Right atrium auricular region (tissue), 2 donors: ENCODE measurements at regions not wholly inside any gene's neighbourhood (a gene's known extent, or its start where the extent isn't known, plus 50 kb on each side); places are given as distances from the start of the nearest gene placed in this dataset.
A peak's percentile ranks its signal among the peaks of the same experiment; 100 is the strongest.

Experiments
- DNase-seq: peaks from one replicate; pipeline ENCODE4 v3.0.0-alpha.2; 2019; ENCODE audit warnings: low spot score
- H3K27ac ChIP-seq, 2 donors: fragments of 200-600 bp; sonication (generic); 1 replicate in 1 of 2; 2 replicates in 1 of 2; pipeline ENCODE4 v1.5.1; 2016 to 2019
- H3K27me3 ChIP-seq, 2 donors: fragments of 200-600 bp; sonication (generic); one replicate each; pipeline versions ENCODE4 v1.5.1 to v1.6.0; 2017 to 2019
- H3K36me3 ChIP-seq: fragments of 200-600 bp; sonication (generic); one replicate; pipeline ENCODE4 v1.5.1; 2016
- H3K4me1 ChIP-seq, 2 donors: fragments of 200-600 bp; sonication (generic); one replicate each; pipeline versions ENCODE4 v1.5.1 to v1.6.0; 2017 to 2019
- H3K4me3 ChIP-seq, 2 donors: fragments of 200-600 bp; sonication (generic); 1 replicate in 1 of 2; 2 replicates in 1 of 2; pipeline ENCODE4 v1.5.1; 2017 to 2019; ENCODE audit warnings: mild to moderate bottlenecking in 1 of 2, moderate library complexity in 1 of 2
- H3K9me3 ChIP-seq, 2 donors: fragments of 200-600 bp; sonication (generic); one replicate each; pipeline ENCODE4 v1.5.1; 2019
- TF ChIP-seq, protein P1 (sequence below), 2 donors: fragments of 200-600 bp; sonication (generic); IDR thresholded peaks; one replicate each; pipeline ENCODE4 v1.5.1; 2019; ENCODE audit warnings: antibody characterized with exemption in 2 of 2

DNA sequence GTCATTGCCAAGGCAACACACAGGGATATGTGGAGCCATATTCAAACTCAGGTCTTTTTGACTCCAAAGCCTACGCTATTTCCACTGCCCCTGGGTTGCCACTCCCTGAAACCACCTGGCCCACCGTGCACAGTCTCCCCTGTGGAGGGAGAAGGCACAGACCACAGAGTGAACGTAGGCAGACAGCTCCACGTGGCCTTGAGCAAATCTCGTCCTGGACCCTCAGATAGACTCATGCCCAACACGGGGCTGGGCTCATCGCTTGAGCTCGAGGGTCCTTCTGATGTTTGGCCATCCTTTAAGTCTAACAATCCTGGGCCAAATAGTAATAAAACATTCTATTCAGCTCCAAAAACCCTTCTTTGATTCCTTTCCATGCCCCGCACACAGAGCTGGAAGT is 72.0 kb downstream of the CPN2 start:
- Histone ChIP-seq H3K9me3 (no peaks in the 10 kb centered on the region), H3K4me3 (no peak overlapping the region), H3K4me1 (peaks cover 0 to 57% of the 10 kb centered on the region in 2 donors), H3K27me3 (no peaks in the 10 kb centered on the region), H3K36me3 (no peaks in the 10 kb centered on the region), H3K27ac (no peak overlapping the region)
- DNase-seq: peak; percentile 46
- TF ChIP-seq, protein P1, sequence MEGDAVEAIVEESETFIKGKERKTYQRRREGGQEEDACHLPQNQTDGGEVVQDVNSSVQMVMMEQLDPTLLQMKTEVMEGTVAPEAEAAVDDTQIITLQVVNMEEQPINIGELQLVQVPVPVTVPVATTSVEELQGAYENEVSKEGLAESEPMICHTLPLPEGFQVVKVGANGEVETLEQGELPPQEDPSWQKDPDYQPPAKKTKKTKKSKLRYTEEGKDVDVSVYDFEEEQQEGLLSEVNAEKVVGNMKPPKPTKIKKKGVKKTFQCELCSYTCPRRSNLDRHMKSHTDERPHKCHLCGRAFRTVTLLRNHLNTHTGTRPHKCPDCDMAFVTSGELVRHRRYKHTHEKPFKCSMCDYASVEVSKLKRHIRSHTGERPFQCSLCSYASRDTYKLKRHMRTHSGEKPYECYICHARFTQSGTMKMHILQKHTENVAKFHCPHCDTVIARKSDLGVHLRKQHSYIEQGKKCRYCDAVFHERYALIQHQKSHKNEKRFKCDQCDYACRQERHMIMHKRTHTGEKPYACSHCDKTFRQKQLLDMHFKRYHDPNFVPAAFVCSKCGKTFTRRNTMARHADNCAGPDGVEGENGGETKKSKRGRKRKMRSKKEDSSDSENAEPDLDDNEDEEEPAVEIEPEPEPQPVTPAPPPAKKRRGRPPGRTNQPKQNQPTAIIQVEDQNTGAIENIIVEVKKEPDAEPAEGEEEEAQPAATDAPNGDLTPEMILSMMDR (IDR thresholded peaks at IDR 0.05): no peak

DNA sequence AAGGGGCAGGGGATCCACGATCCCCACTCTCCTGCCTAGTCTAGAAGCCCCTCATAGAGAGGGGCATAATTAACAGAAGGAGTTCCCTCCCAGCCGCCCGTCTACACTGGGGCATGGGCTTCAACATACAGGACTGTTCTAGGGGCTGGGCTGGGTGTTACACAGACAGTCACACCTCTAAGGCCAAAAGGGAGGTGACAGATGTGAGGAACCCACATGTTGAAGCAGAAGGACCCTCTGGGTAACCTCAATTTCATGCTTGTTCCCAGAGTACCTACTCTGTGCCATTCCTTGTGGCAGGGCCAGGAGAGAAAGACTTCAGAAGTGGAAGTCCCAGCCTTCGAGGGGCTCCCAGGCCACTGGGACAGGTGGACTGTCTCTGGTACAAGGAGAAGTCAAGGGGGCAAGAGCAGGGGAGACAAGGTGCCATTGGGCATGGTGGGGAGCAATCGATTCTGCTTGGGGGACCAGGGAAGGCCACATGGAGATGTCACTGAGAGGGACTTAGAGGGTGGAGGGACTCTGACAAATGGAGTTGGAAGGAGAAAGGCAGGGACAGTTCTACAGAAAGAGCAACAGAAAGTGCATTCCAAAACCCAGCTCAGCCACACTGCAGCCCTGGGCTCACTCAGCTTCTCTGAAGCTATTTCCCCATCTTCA is 71.3 kb downstream of the CPN2 start:
- no peaks in the 10 kb centered on the region for H3K27me3 ChIP-seq
- H3K36me3 ChIP-seq: no peaks in the 10 kb centered on the region
- H3K9me3 ChIP-seq: no peaks in the 10 kb centered on the region
- no peak overlapping the region for H3K27ac ChIP-seq
- H3K4me3 ChIP-seq: no peak overlapping the region
- H3K4me1 ChIP-seq: peaks cover 0 to 53% of the 10 kb centered on the region in 2 donors
- peak; percentile 36 for DNase-seq
- TF ChIP-seq, protein P1 (IDR thresholded peaks at IDR 0.05): no peak

DNA sequence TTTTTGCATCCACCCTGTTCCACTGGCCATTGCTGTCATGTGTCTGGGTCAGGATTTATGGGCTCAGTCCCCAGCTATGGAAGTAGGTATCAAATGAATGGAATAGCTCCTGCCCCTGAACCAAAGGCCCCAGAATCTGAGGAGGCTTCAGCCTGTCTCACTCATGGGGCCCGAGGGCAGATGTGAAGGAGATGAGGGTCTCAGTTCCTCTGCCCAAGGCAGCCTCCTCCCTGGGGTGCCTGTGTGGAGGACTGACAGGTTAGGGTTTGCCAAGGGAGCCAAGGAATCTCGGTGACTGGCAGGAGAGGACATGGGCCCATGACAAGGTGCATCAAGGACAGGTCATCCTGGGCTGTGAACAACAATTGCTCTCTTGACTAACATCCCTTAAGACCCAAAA is 70.4 kb downstream of the CPN2 start:
- peak; percentile 40 for DNase-seq
- Histone ChIP-seq H3K27ac (no peak overlapping the region), H3K36me3 (no peaks in the 10 kb centered on the region), H3K27me3 (no peaks in the 10 kb centered on the region), H3K9me3 (no peaks in the 10 kb centered on the region), H3K4me3 (no peak overlapping the region), H3K4me1 (peaks cover 0 to 53% of the 10 kb centered on the region in 2 donors)
- TF ChIP-seq, protein P1 (IDR thresholded peaks at IDR 0.05): no peak

DNA sequence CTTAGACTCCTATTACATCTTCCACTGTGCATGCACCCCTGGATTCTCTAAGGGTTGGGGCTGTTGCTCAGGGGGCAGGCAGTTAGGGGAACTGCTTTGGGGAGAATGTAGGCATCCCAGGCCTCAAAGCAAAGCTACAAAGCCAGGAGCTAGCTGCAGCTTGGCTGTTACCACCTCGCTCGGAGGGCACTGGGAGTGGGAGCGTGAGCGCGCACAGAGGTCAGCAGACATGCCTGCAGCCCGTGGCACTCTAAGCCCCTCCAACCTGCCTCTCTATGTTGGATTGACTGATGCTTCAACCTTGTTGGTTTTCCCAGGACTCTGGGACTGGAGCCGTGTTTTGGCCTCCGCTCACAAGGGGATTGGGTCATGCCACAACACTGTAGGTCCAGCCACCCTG is 69.8 kb downstream of the CPN2 start:
- no peaks in the 10 kb centered on the region for H3K36me3 ChIP-seq
- no peak overlapping the region for H3K27ac ChIP-seq
- no peak overlapping the region for H3K4me3 ChIP-seq
- peak; percentile 34 for DNase-seq
- no peaks in the 10 kb centered on the region for H3K27me3 ChIP-seq
- no peaks in the 10 kb centered on the region for H3K9me3 ChIP-seq
- TF ChIP-seq, protein P1 (IDR thresholded peaks at IDR 0.05): no peak
- peaks cover 0 to 52% of the 10 kb centered on the region in 2 donors for H3K4me1 ChIP-seq

DNA sequence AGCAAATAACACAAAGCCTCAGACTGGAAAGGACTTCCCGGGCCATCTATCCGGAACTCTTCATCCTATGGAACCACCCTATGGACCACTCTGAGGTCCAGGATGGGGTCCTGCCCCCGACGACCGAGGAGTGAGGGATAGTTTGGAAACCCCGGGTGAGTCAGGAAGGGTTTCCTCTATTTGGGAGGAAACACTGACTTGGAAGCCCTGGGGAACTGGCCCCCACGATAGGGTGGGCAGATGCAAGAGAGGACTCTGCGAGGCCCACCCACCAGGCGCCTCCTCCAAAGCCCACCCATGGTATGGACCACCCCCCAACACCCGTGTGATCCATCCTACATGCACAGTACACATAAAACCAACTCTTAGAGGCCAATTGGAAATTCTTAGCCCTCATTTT is 69.4 kb downstream of the CPN2 start:
- H3K9me3 ChIP-seq: no peaks in the 10 kb centered on the region
- TF ChIP-seq, protein P1 (IDR thresholded peaks at IDR 0.05): no peak
- peaks cover 0 to 47% of the 10 kb centered on the region in 2 donors for H3K4me1 ChIP-seq
- no peaks in the 10 kb centered on the region for H3K27me3 ChIP-seq
- H3K4me3 ChIP-seq: no peak overlapping the region
- H3K27ac ChIP-seq: no peak overlapping the region
- peak; percentile 18 for DNase-seq
- no peaks in the 10 kb centered on the region for H3K36me3 ChIP-seq
